ENCODE measurements at regions not wholly inside any gene's neighbourhood (a gene's known extent, or its start where the extent isn't known, plus 50 kb on each side); places are given as distances from the start of the nearest gene placed in this dataset.

- TF ChIP-seq EZH2 (IDR thresholded peaks at IDR 0.05) (no peak), POLR2AphosphoS5 (IDR thresholded peaks at IDR 0.05; ENCODE audit: borderline replicate concordance, low read depth, low read length) (no peak), FOXP2 (optimal IDR thresholded peaks at IDR 0.05; ENCODE audit: control extremely low read depth, extremely low read length, insufficient read depth) (no peak)
Observed at GRCh38 chr14:27929797-27930347, 836.7 kb upstream of the FOXG1 start.
